Endothelial cell of umbilical vein (primary cell): ENCODE measurements at regions not wholly inside any gene's neighbourhood (a gene's known extent, or its start where the extent isn't known, plus 50 kb on each side); places are given as distances from the start of the nearest gene placed in this dataset.

Experiments used
- BruUV-seq: library from RNA; stranded (reverse); fragments of 400-500 nt; replicated peaks from 2 replicates; lab custom pipeline; 2021; lab: Mats Ljungman, UMichigan
- CTCF ChIA-PET: fragments of 300-600, 350-600 bp; sonication (Branson Sonifier 250); formaldehyde crosslinking; loops from one replicate; lab custom pipeline; 2021; ENCODE audit warnings: antibody characterized with exemption, inconsistent platforms; lab: Charles Lee
- POLR2A ChIA-PET: fragments of 300-600, 350-600 bp; sonication (Branson Sonifier 250); formaldehyde crosslinking; loops from one replicate; lab custom pipeline; 2021; ENCODE audit warnings: antibody characterized with exemption, inconsistent platforms; lab: Charles Lee
- DNase-seq: peaks from one replicate; pipeline ENCODE4 v3.0.0-alpha.2; 2011; ENCODE audit warnings: low read depth, low spot score
- FAIRE-seq: peaks from 2 replicates; lab custom pipeline; 2011; peaks lifted over from hg19 to GRCh38; lab: Jason Lieb, UNC
- H2AFZ ChIP-seq: 2 replicates; pipeline ENCODE4 v1.6.0; 2012; ENCODE audit warnings: low read depth, low read length, control low read depth, inconsistent platforms
- H3K27ac ChIP-seq: 2 replicates; pipeline ENCODE4 v1.5.1; 2011; ENCODE audit warnings: low read depth, mild to moderate bottlenecking, control low read depth, low read length, moderate library complexity; ENCODE audit not compliant: insufficient read depth
- H3K27me3 ChIP-seq, 2 experiments: 2 replicates each; pipeline versions ENCODE4 v1.6.0 to v1.6.1; 2011; ENCODE audit warnings: low read length in 2 of 2, mixed read lengths in 1 of 2; ENCODE audit not compliant: control insufficient read depth in 2 of 2, insufficient read depth in 2 of 2
- H3K36me3 ChIP-seq, 2 experiments: 2 replicates in 1 of 2; 3 replicates in 1 of 2; pipeline ENCODE4 v1.5.1; 2011; ENCODE audit warnings: low read length in 2 of 2, mild to moderate bottlenecking in 1 of 2, moderate library complexity in 1 of 2; ENCODE audit not compliant: control insufficient read depth in 2 of 2, insufficient read depth in 2 of 2; ENCODE audit errors: extremely low read depth in 1 of 2
- H3K4me1 ChIP-seq: 3 replicates; pipeline ENCODE4 v1.5.1; 2011; ENCODE audit warnings: mild to moderate bottlenecking, low read length; ENCODE audit not compliant: control insufficient read depth, insufficient read depth; ENCODE audit errors: extremely low read depth
- H3K4me2 ChIP-seq: 2 replicates; pipeline ENCODE4 v1.6.1; 2011; ENCODE audit warnings: low read length, control low read depth, mixed read lengths; ENCODE audit not compliant: insufficient read depth
- H3K4me3 ChIP-seq, 3 experiments: fragments of 200-600 bp in 1 of 3; sonication (generic), shearing (Covaris generic) in 1 of 3; replicated peaks in 1 of 3; 2 replicates each; pipeline ENCODE4 v1.5.1; 2011 to 2016; ENCODE audit warnings: control low read depth in 3 of 3, low read length in 3 of 3, mild to moderate bottlenecking in 2 of 3, inconsistent platforms in 1 of 3, low read depth in 1 of 3, moderate library complexity in 1 of 3; ENCODE audit not compliant: insufficient read depth in 1 of 3
- H3K79me2 ChIP-seq: 2 replicates; pipeline ENCODE4 v1.6.0; 2012; ENCODE audit warnings: low read length, inconsistent platforms; ENCODE audit not compliant: control insufficient read depth, insufficient read depth
- H3K9ac ChIP-seq: replicated peaks from 2 replicates; pipeline ENCODE3; 2011; ENCODE audit warnings: low read length, control low read depth; ENCODE audit not compliant: insufficient read depth; ENCODE audit errors: extremely low read depth
- H3K9me1 ChIP-seq: replicated peaks from 3 replicates; pipeline ENCODE4 v1.6.0; 2011; ENCODE audit warnings: mild to moderate bottlenecking, low read length; ENCODE audit not compliant: control insufficient read depth, insufficient read depth; ENCODE audit errors: extremely low read depth
- H3K9me3 ChIP-seq: replicated peaks from 2 replicates; pipeline ENCODE4 v1.5.1; 2012; ENCODE audit warnings: low read length, inconsistent platforms; ENCODE audit not compliant: control insufficient read depth, insufficient read depth
- H4K20me1 ChIP-seq: replicated peaks from 2 replicates; pipeline ENCODE3; 2011; ENCODE audit warnings: mild to moderate bottlenecking, low read length; ENCODE audit not compliant: control insufficient read depth, insufficient read depth; ENCODE audit errors: extremely low read depth
- CTCF ChIP-seq, 2 donors: IDR thresholded peaks; 1 replicate in 1 of 2; 2 replicates in 1 of 2; pipeline ENCODE4 v1.5.1; 2011; ENCODE audit warnings: low read length in 2 of 2, mild to moderate bottlenecking in 2 of 2, moderate library complexity in 2 of 2, control low read depth in 1 of 2, inconsistent platforms in 1 of 2, low read depth in 1 of 2; ENCODE audit not compliant: insufficient read depth in 1 of 2; ENCODE audit errors: extremely low read depth in 1 of 2
- EZH2 ChIP-seq: IDR thresholded peaks from 2 replicates; pipeline ENCODE4 v1.6.1; 2012; ENCODE audit warnings: borderline replicate concordance, low read depth, mild to moderate bottlenecking, moderate library complexity, low read length, inconsistent platforms; ENCODE audit not compliant: severe bottlenecking
- FOS ChIP-seq: IDR thresholded peaks from 2 replicates; pipeline ENCODE4 v1.6.1; 2011; ENCODE audit warnings: mild to moderate bottlenecking, low read length, moderate library complexity, borderline replicate concordance; ENCODE audit not compliant: insufficient read depth
- GATA2 ChIP-seq: IDR thresholded peaks from 2 replicates; pipeline ENCODE4 v1.7.0; 2011; ENCODE audit warnings: low read depth, mild to moderate bottlenecking, moderate library complexity, mixed read lengths, low read length; ENCODE audit not compliant: insufficient read length, insufficient read depth
- JUN ChIP-seq: IDR thresholded peaks from 2 replicates; pipeline ENCODE4 v1.6.1; 2011; ENCODE audit warnings: borderline replicate concordance, low read depth; ENCODE audit not compliant: insufficient read length, insufficient read depth
- MAX ChIP-seq: IDR thresholded peaks from 2 replicates; pipeline ENCODE4 v1.6.1; 2011; ENCODE audit not compliant: insufficient read depth, insufficient read length
- MYC ChIP-seq: IDR thresholded peaks from one replicate; pipeline ENCODE4 v1.6.1; 2011; ENCODE audit warnings: mild to moderate bottlenecking, low read depth, low read length
- POLR2A ChIP-seq: IDR thresholded peaks from 2 replicates; pipeline ENCODE4 v1.6.1; 2012; ENCODE audit warnings: low read depth, mild to moderate bottlenecking, control low read depth, low read length
- POLR2AphosphoS5 ChIP-seq: IDR thresholded peaks from 2 replicates; pipeline ENCODE4 v1.6.1; 2012; ENCODE audit warnings: low read depth, mild to moderate bottlenecking, control low read depth, low read length, moderate library complexity; ENCODE audit not compliant: insufficient read depth
- dilution Hi-C: fragments of 300-500 bp; cut with MboI; formaldehyde crosslinking; loops from one replicate; pipeline ENCODE4 v1.15.0; 2019; ENCODE audit warnings: low sequenced_read_pairs; ENCODE audit not compliant: extremely low pct_ligation_motif_present
- intact Hi-C: fragments of 100-400 bp; cut with micrococcal nuclease; formaldehyde crosslinking; loops from one replicate; pipeline ENCODE4 v1.10.0; 2022

GRCh38 chr12:105978276-105978675 lies 160.5 kb downstream of the NUAK1 start:
- Histone ChIP-seq H3K4me1 (no peaks in the 10 kb centered on the region), H3K4me2 (no peak overlapping the region), H3K27ac (no peak overlapping the region), H3K36me3 (no peaks in the 10 kb centered on the region), H4K20me1 (no peaks in the 10 kb centered on the region), H3K9me3 (no peaks in the 10 kb centered on the region), H3K9me1 (no peaks in the 10 kb centered on the region), H3K79me2 (no peaks in the 10 kb centered on the region), H3K27me3 (no peaks in the 10 kb centered on the region), H3K4me3 (no peak overlapping the region), H2AFZ (no peak overlapping the region), H3K9ac (no peak overlapping the region)
- POLR2A ChIA-PET: no interaction called here
- TF ChIP-seq POLR2AphosphoS5 (no peak), JUN (no peak), POLR2A (no peak), EZH2 (no peak), MAX (no peak), MYC (no peak)
- DNase-seq (no peak), FAIRE-seq (no peak)
- dilution Hi-C loops: no loop called here
- intact Hi-C loops: no loop called here
- BruUV-seq: no TSS peak
- CTCF ChIA-PET: interaction anchor here (0.6 kb wide), 1 partner anchor 341 kb away, joined by 4 read pairs; no protein-coding TSS in a partner anchor

GRCh38 chr12:105978686-105979085 lies 160.1 kb downstream of the NUAK1 start:
- dilution Hi-C loops (no loop called here), intact Hi-C loops (no loop called here)
- Histone ChIP-seq H3K9ac (no peak overlapping the region), H4K20me1 (no peaks in the 10 kb centered on the region), H3K9me1 (no peaks in the 10 kb centered on the region), H3K36me3 (no peaks in the 10 kb centered on the region), H3K9me3 (no peaks in the 10 kb centered on the region), H3K27ac (no peak overlapping the region), H3K4me3 (no peak overlapping the region), H3K4me2 (no peak overlapping the region), H3K27me3 (no peaks in the 10 kb centered on the region), H2AFZ (no peak overlapping the region), H3K4me1 (no peaks in the 10 kb centered on the region), H3K79me2 (no peaks in the 10 kb centered on the region)
- DNase-seq (no peak), FAIRE-seq (no peak)
- no TSS peak for BruUV-seq
- ChIA-PET CTCF (interaction anchor here (0.6 kb wide), 1 partner anchor 340 kb away, joined by 4 read pairs; no protein-coding TSS in a partner anchor), POLR2A (no interaction called here)
- TF ChIP-seq FOS (no peak), EZH2 (no peak), GATA2 (no peak), POLR2A (no peak), MYC (no peak), JUN (no peak), POLR2AphosphoS5 (no peak), MAX (no peak), CTCF (IDR thresholded peaks at IDR 0.05; ENCODE audit: extremely low read depth in 1 of 2, insufficient read depth in 1 of 2, low read depth in 1 of 2, low read length in 2 of 2) (no peak)
